ENCODE measurements at regions not wholly inside any gene's neighbourhood (a gene's known extent, or its start where the extent isn't known, plus 50 kb on each side); places are given as distances from the start of the nearest gene placed in this dataset.

- TF ChIP-seq, protein P1, sequence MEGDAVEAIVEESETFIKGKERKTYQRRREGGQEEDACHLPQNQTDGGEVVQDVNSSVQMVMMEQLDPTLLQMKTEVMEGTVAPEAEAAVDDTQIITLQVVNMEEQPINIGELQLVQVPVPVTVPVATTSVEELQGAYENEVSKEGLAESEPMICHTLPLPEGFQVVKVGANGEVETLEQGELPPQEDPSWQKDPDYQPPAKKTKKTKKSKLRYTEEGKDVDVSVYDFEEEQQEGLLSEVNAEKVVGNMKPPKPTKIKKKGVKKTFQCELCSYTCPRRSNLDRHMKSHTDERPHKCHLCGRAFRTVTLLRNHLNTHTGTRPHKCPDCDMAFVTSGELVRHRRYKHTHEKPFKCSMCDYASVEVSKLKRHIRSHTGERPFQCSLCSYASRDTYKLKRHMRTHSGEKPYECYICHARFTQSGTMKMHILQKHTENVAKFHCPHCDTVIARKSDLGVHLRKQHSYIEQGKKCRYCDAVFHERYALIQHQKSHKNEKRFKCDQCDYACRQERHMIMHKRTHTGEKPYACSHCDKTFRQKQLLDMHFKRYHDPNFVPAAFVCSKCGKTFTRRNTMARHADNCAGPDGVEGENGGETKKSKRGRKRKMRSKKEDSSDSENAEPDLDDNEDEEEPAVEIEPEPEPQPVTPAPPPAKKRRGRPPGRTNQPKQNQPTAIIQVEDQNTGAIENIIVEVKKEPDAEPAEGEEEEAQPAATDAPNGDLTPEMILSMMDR (IDR thresholded peaks at IDR 0.05), result no peak
- no peak for TF ChIP-seq POLR2A (IDR thresholded peaks at IDR 0.05)
Observed at GRCh38 chr21:35394049-35394448, 344.9 kb upstream of the RUNX1 start.
